GM18502 (cell line): ENCODE measurements at regions not wholly inside any gene's neighbourhood (a gene's known extent, or its start where the extent isn't known, plus 50 kb on each side); places are given as distances from the start of the nearest gene placed in this dataset.

Source experiments
- ATAC-seq: cut with Tn5 transposase; IDR thresholded peaks from one replicate; pipeline ENCODE4 v1.9.1; 2021; ENCODE audit warnings: mild to moderate bottlenecking; ENCODE audit not compliant: unreplicated experiment, poor library complexity

DNA sequence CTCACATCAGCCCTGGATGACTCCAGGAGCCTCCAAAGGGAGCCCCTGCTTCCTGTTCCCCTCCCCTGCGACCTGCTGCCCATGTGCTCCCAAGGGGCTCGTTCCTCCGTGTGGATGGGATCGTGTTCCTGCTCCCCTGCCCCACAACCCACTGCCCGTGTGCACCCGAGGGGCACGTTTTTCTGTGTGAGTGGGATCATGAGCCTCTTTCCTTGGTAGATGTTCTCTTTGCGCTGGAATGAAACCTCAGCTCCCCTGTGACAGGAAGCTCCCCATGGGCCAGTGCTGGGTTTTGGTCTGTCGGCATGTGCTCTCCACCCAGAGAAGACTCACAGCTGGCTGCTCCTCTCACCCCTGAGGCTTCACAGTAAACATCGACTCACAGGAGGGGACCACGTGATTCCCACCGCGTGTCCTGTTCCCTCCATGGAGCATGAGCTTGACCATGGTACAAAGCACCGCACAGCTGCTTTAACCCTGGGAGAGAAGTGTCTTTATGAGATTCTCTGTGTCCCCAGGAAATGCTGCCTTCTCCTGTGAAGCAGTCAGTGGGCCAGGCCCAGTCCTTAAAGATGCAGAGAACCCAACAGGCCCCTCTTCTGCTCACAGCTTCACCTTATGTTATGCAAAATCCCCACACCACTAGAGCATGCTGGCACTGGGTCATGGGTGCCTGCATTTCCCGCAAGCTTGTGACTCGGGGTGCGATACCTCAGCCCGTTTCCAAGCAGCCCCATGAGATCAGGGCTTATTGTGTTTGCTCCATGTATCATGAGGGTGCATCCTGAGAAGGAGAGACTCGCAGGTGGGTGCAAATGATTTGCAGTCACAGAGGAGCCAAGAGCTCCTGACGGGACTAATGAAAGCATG lies 215.1 kb downstream of the ERMARD start:
- no peak for ATAC-seq

DNA sequence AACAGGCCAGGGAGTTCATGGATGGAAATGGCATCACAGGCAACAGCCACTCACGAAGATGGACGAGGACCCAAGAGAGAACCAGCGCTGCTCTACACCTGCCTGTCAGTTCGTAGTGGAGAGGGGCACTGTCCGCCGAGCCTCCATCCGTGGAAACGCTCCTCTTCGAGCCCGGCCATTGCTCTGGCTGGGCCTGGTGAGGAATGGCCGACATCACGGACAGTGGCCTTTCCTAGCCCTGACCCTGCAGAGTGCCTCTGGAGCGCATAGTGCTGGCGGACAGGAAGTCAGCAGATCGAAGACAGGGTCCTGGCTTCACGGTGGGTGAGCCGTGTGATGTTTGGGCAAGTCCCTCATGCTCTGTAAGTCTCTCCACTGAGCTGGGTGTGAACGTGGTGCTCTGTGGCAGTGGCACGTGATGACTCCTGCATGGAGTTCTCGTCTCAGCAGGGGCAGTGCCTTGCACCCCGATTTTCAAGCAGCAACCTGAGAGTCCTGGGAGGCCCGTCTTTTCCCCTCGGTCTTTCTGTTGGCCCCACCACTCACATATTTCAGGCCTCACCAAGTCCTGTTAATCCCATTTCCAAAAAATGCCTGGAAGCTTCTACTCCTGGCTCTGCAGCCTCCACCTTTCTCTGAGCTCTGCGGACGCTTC lies 214.4 kb downstream of the ERMARD start:
- ATAC-seq = no peak

DNA sequence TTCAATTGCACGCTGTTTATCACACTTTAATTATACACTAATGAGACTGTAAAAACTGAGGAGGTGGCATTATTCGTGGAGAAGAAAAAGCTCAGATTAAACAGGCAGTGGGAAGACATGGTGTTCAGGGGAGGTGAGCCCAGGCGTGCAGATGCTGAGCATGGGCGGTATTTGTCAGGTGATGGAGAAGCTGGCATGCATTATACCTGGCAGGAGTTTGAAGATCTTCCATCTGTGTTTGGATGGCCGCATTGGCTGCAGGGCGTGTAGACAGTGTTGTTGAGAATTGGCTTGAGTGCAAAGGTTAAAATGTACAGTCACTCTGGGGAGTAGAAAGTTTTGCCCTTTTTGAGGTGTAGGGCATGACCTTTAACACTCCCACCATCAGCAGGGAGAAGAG lies 213.8 kb downstream of the ERMARD start:
- no peak for ATAC-seq

DNA sequence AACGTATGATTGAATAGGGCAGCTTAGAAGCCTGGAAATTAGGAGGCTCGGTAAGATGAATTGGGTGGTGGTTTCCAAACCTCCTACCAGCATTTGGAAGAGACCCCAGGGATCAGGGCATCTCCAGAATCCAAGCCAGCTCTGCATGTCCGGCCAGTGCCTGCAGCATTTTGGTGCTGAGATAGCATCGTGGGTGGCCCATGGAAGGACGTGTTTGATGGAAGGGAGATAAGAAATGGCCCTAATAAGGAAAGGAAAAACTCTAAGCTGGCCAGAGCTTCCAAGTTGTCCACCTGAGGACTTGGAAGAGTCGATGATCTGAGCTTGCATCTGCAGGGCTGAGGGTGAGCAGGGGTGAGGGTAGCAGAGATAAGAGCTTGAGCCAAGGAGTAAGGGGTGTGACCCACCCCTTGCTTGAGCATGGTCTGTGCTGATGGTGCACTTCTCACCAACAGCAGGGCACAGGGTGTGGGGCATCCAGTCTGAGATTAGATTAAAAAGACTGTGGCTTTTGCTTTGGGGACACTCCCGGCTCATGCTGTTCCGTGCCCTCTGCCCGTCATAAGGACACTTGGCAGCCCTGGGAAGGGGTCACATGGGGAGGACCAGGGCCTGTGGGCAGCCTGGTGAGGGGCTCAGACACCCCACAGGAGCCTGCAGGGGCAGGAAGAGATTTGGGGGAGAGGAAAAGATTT lies 213.2 kb downstream of the ERMARD start:
- no peak for ATAC-seq

DNA sequence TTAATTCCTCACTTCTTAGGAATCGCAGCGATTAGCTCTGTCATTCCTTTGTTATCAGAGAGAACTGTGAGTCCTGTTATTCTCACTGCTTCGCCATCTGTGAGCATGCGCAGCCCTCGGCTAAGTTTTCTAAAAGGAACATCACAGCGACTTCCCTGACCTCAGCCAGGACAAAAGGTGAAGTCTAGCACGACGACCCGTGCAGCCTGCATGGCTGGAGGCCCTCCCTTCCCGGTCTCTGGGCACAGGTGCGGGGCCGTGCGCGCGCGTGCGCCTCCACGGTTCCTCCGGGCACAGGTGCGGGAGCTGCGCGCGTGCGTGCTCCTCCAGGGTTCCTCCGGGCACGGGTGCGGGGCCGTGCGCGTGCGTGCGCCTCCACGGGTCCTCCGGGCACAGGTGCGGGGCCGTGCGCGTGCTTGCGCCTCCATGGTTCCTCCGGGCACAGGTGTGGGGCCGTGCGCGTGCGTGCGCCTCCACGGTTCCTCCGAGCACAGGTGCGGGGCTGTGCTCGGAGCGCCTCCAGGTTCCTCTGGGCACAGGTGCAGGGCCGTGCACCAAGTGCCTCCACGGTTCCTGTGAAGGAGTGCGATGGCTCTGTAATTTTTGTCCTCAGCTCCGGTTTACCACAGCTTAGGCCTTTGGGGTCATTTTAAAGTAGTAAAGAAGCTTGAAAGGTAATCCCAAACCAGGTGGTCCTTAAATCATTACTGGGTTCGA lies 212.3 kb downstream of the ERMARD start:
- no peak for ATAC-seq

DNA sequence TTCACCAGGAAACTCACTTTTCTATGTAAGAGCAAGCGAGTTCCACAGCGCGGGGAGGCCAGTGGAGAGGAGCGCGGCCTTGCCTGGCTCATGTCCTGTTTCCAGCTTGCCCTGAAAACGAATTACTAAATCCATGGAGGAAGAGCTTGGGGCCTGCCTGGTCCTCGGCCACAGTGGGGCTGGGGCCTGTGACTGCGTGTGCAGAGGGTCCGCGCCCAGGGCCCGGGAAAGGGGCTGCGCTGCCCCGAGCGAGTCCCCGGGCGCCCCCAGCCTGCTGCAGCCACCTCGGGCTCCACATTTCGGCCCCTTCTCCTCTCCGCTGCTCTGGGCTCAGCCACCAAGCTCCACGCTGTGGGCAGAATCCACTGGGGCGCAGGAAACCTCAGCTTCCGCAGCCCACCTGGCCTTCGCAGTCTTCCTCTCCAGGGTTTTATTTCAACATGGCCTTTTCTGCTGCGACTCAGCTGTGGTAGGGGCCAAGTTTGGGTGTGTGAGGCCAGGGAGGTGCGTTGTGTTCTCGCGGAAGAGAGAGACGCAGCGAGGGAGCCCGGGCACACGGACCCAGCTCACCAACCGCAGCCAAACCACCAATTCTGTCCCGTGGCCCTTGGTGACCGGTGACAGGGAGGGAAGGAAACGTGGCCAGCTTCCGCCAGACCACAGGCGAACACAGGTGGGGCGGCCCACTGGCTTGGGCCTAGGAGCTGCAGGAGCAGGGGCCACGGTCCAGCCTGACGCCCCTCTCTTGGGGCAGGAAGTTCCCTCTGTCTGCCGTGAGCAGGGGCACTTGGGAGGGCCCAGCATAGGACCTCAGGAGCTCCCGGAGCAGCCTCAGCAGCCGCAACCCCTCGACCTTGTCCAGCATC lies 211.4 kb downstream of the ERMARD start:
- ATAC-seq = no peak

DNA sequence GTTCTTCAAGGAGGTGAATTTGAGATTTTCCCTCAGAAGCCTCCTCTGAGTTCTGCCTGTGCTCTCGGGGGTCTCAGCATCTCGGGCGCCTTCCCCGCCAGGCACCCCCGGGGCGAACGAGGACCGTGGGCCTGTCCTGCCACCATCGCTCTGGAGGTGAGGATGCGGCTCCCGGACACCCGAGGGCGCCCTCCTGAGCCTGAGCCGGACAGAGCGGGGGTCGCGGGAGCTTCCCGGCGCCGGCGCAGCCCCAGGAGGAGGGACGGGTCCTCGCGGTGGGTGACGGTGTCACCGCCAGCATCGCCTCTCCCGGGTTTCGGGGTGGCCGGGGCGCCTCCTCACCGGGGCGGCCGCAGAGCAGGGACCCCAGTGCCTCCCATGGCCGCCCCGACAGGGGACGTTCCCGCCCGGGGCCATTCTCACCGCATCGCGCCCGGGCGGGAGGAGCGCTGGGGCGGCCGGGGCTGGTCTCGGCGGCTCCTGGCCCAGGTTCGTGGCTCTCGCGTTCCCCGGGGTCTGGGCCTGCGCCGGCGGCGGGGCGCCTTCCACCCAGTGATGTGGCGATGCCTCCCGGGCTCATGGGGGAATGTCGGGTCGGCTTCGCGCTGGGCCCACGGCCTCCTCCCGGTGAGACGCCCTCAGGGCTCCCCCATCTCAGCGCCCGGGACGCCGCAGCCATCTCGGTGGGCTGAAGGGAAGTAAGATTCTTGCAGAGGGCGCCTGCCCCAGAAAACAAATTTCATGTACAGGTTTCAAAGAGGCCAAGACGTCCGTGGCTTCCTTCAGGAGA lies 210.5 kb downstream of the ERMARD start:
- no peak for ATAC-seq

DNA sequence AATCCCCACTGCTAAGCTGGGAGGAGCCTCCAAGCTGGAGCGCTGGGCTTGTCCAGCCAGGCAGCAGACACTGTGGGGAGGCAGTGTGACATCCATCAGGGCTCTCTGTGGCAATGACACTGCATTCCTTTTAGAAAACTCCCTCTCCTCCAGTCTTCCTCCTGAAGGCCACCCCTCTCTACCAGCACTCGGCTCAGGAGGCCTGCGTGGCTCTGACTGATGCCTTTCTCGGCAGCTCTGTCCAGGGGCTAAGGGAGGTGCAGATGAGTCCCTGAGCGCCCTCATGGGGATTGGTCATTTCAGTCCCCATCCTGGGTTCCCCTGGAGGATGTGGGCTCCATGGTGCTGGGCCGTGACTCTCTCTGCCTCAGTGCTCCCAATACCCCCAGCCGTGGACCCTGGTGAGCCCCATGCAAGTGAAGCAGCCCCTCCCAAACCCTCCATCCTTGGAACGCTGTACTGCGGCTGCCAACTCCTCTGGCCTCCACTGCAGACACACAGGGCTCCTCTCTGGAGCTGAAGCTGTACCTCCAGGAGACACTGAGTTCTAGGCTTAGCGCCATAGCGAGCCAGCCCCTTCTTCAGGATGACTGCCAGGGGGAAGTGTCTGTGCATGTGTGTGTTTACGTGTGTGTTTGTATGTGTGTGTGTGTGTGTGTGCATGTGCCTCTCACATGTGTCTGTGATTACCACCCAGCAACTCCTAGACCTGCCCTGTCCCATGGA lies 209.6 kb downstream of the ERMARD start:
- no peak for ATAC-seq

DNA sequence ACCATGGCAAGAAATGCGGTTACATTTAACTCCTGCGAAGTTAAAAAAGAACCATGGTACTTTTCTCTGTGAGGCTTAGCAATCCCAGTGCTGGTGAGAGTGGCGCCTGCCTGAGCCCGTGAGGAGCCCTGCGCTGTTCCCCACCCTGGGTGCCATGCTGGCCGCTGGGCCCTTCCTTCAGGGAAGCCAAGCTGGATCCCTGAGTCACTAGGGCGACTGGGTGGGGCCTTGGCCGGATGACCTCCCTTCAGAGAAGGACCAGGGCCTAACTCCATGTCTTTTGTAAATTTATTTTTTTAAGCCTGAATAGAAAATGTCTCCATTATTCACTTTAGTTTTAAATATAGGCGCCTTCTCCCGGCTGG lies 209.1 kb downstream of the ERMARD start:
- ATAC-seq = no peak

DNA sequence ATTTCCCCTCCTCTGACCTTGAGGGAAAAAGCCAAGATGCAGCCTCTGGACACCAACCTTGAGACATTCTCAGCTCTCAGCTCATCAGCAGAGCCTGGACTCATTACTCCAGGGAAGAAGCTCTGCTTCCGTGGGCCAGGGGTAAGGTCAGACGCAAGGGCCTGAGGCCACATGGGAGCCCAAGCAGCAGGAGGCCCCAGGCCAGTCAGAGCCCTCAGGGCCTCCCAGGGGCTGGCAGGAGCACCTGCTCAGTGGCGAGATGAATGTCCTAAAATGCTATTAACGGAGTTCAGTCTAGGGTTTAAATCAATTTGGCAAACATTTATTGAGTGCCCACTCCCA lies 208.6 kb downstream of the ERMARD start:
- no peak for ATAC-seq

DNA sequence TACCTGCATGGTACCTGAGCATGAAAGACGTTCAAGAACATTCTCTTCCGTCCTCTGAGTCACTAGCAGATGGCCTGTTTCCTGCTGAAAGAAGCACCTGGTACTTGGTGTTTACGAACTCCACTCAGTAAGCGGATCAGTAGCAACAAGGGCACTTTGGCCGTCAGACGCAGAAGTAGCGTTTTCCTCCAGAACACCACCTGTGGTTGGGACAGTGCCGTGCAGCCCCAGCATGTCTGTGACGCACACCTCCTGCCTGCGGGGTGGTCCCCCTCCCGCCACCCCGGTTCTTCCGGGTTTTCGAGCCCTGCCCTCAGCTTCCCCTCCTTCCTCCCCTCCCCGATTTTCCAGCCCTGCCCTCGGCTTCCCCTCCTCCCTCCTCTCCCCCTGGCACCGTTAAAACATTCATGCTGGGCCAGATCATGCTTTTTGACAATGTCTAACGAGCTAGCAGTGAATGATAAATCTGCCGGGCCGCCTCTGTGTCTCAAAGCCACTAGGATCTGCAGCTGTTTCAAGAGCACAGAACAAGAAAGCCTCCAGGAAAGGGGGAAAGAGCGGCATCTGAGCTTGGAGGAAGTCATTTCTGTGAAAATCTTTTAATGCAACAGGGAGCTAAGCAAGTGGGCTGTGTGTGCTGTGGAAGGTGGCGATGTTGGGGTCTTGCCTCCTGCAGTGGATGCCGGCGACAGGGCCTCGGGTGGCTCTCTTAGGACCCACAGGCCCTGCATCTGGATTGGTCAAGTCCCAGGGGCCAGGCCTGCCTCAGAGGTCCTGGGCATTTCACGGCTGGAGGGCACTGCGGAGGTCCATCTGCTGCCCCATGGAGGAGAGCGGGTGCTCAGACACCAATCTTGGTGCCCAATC lies 207.9 kb downstream of the ERMARD start:
- ATAC-seq = no peak

DNA sequence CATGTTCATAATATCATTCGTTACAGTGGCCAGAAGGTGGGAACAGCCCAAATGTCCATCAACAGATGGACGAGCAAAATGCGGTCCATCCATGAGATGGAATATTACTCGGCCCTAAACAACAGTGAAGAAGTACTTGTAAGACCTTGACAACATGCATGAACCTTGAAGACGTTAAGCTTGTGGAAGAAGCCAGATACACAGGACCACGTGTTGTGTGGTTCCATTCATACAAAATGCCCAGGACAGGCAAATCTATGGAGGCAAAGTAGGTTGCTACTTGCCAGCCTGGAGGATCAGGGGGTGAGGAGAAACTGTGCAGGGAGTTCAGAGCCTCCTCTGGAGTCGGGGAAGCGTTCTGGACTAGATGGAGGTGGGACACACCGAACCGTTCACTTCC lies 207.1 kb downstream of the ERMARD start:
- no peak for ATAC-seq

DNA sequence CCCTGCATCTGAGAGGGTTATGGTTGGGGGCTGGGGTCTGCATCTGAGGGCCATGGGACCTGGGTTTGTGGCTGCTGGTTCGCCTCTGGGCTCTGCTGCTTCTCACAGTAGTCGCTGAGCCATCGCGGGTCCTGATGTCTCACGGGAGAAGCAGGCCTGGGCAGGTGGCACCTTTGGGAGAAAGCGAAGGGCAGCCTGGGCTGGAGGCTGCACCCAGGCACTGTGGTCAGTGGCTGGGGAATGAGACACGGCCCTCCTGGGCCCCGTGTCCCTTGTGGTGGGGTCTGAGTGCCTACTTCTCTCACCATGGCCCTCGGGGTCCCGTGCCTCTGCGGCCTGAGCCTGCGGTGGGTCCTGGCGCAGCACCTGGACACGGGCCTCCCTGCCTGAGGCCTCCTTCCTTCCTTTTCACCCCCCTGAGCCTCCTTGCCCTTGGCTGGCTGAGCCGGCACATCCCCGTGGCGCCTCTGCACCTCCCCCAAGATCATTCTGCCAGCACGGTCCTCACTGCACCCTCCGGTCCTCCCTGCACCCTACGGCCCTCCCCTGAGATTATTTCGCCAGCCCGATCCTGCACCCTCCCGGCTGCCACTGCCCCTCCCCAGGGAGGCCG lies 206.0 kb downstream of the ERMARD start:
- no peak for ATAC-seq

DNA sequence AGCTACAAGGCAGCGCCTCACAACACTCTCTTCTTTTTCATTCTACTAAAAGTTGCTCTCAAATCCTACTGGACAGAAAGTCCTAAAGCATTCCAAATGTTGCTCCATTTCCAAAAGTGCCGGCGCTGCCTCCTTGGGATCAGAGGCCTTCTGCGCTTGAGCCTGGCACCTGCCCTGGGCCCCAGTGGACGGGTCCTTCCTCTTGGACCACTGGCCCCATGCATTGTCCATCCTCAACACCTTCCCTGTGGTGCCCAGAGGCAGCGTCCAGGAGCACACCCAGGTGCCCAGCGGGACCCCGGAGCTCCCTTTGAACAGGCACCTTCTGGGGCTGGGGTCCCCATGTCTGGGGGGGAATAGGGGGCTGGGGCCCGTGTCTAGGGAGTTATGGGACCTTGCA lies 205.2 kb downstream of the ERMARD start:
- ATAC-seq = no peak

DNA sequence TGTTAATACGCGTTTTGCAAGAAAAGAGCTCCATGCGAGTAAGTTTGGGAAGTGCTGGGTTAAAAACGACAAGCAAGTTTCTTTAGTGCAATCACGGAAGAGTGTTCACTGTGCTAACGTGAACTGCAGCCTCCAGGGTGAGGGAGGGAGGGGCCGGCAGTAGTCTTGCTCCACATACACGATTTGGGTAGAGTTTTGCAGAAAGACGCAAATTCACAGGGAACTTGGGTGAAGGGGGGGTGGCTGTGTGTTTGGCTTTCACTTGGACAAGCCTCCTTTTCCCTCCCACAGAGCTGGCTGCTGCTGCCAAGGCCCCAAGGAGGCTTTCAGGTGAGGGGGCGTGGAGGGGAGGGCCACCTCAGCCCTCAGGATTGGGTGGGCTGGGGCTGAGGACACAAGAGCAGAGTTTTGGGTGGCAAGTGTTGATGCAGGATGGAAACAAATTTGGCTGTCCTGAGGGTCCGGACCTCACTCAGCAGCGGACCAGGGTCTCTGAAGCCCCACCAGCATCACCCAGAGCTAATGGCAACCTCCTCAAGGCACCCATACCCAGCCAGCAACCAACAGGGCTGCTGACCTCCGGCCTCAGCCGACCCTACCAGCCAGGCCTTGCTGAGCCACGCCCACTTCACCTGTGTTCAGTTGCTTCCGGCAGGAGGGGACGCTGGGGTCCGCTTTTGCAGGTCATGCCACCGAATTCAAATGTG lies 204.5 kb downstream of the ERMARD start:
- ATAC-seq = no peak

DNA sequence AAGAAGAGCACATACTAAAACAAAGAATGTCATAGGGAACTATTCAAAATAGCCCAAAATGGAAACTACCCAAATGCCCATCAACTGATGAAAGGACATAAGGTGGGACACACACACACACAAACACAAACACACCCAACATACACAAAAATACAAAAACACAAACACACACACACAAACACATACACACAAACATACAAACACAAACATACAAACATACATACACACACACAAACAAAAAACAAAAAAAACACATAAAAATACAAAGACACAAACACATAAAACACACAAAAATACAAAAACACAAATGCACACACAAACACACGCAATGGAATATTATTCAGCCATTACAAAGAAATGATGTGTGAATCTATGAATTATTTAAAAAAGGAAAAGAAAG lies 203.6 kb downstream of the ERMARD start:
- no peak for ATAC-seq

DNA sequence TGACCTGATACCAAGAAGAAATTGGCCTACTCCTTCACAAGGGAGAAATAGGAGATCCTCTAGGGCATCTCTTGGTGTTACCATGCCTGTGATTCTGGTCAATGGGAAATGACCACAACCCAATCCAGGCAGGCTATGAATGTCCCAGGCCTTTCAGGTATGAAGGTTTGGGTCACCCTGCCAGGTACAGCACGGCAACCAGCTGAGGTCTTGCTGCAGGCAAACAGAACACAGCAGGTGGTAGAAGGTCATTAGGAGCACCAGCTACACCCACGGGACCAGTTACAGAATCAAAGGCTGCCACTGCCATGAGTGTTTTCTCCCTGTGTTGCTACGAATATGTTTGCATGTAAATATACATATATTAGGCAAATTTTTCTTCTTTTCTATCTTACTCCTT lies 202.3 kb downstream of the ERMARD start:
- ATAC-seq = no peak
